Heart left ventricle (tissue), 13 donors: ENCODE measurements at regions not wholly inside any gene's neighbourhood (a gene's known extent, or its start where the extent isn't known, plus 50 kb on each side); places are given as distances from the start of the nearest gene placed in this dataset.

Experiments
- CTCF ChIP-seq, 12 donors: fragments of 200-600 bp; sonication (generic) in 4 of 12; IDR thresholded peaks; one replicate each; pipeline versions ENCODE4 v1.5.0 to v1.8.0; 2018 to 2022; ENCODE audit warnings: antibody characterized with exemption in 12 of 12, mild to moderate bottlenecking in 5 of 12
- POLR2A ChIP-seq, 2 donors: fragments of 450-650 bp; IDR thresholded peaks; one replicate each; pipeline ENCODE4 v1.6.1; 2017; ENCODE audit warnings: antibody characterized with exemption in 2 of 2, mild to moderate bottlenecking in 2 of 2, moderate library complexity in 2 of 2
- donor health status: ischemic (EF 13 %, LVEDD 7.1; RV severe dilation, severe dysfunction).
- donor health status: DM: no; HTN: yes; CAD: no.
- donor health status: DM: no; HTN: no; CAD: no.
- donor health status: ischemic (EF 25% LVEDD 6.9; RV normal size, moderate dysfunction).
- donor health status: ischemic (EF 25% LVEDD 5.7; RV mildly dilated, moderate dysfunction).
- donor health status: ischemic (EF 35%, LVEDD 5.7; RV mildly dilated, moderate dysfunction).
- donor health status: nonischemic (EF 11% LVEDD 7.7; RV severe dilation, severe dysfunction).
- donor health status: DM: yes; HTN: yes; CAD: no.
- donor health status: PGD.
- donor health status: ischemic (EF 29% LVEDD 5.4; RV normal size, mild dysfunction).
- donor health status: nonischemic (EF 23%, LVEDD 6.1; RV moderate dilation, normal function).

DNA sequence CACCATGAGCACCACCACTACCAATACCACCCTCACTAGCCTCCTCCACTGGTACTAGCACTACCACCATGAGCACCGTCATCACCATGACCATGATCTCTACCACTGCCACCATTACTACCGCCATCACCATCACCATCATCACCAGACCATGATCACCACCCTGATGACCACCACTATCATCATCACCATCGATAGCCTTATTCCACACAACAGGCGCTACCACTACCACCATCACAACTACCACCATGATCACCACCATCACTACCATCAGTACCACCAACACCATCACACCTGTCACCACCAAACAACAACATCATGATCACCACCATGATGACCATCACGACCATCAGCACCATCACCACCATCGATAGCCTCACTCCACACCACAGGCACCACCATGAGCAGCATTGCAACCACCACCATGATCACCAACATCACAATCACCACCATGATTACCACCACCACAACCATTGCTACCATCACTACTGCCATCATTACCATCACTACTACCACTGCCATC lies 56.6 kb upstream of the CASZ1 start:
- TF ChIP-seq CTCF (IDR thresholded peaks at IDR 0.05): no peak
- TF ChIP-seq POLR2A (IDR thresholded peaks at IDR 0.05): no peak
